Activated CD8-positive, alpha-beta memory T cell treated with anti-CD3 and anti-CD28 coated beads, Interleukin-2, amount 50 U/mL, for 1 hour (primary cell): ENCODE measurements at regions not wholly inside any gene's neighbourhood (a gene's known extent, or its start where the extent isn't known, plus 50 kb on each side); places are given as distances from the start of the nearest gene placed in this dataset.

Source experiments
- DNase-seq: peaks from one replicate; pipeline ENCODE4 v3.0.0-alpha.2; 2020; ENCODE audit errors: extremely low read depth

GRCh38 chr5:157914151-157914788 lies 55.3 kb upstream of the CLINT1 start:
- no peak for DNase-seq

DNA sequence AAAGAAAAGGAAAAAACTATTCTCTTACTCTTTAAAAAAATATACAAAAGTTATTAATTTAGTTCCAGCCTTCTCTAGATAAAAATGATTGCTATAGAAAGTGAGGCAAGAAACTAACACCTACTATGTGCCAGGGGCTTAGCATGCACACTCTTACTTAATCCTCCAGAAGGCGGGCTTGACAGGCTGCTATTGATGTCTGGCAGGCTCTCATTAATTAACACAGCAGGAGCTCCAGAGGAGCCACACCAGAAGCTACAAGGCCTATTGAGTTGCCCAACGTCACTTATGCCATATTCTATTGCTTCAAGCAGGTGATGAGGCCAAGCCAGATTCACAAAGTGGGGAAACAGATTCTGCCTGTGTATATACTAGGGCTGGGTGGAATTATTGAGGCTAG lies 54.6 kb upstream of the CLINT1 start:
- DNase-seq: no peak

GRCh38 chr5:157912621-157913325 lies 53.8 kb upstream of the CLINT1 start:
- no peak for DNase-seq

DNA sequence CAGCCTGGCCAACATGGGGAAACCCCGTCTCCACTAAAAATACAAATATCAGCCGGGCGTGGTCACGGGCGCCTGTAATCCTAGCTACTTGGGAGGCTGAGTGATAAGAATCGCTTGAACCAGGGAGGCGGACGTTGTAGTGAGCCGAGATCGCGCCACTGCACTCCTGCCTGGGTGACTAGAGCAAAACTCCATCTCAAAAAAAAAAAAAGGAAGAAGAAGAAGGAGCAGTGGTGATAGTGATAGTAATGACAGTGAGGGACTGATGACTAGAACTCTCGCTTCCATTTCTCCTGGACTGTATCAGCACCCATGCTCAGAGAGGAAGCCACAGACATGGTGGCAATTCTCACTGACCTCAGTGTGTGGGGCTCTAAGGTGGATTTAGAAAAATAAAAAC lies 52.6 kb upstream of the CLINT1 start:
- DNase-seq: no peak
